ENCODE measurements at regions not wholly inside any gene's neighbourhood (a gene's known extent, or its start where the extent isn't known, plus 50 kb on each side); places are given as distances from the start of the nearest gene placed in this dataset.

DNA sequence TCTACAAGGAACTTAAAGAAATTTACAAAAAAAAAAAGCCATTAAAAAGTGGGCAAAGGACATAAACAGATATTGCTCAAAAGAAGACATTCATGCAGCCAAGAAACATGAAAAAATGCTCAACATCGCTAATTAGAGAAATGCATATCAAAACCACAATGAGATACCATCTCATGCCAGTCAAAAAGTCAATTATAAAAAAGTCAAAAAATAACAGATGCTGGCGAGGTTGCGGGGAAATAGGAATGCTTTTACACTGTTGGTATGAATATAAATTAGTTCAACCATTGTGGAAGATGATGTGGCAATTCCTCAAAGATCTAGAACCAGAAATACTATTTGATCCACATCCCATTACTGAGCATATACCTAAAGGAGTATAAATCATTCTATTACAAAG is 411.9 kb upstream of the MARCKS start:
- TF ChIP-seq, protein P1, sequence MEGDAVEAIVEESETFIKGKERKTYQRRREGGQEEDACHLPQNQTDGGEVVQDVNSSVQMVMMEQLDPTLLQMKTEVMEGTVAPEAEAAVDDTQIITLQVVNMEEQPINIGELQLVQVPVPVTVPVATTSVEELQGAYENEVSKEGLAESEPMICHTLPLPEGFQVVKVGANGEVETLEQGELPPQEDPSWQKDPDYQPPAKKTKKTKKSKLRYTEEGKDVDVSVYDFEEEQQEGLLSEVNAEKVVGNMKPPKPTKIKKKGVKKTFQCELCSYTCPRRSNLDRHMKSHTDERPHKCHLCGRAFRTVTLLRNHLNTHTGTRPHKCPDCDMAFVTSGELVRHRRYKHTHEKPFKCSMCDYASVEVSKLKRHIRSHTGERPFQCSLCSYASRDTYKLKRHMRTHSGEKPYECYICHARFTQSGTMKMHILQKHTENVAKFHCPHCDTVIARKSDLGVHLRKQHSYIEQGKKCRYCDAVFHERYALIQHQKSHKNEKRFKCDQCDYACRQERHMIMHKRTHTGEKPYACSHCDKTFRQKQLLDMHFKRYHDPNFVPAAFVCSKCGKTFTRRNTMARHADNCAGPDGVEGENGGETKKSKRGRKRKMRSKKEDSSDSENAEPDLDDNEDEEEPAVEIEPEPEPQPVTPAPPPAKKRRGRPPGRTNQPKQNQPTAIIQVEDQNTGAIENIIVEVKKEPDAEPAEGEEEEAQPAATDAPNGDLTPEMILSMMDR (IDR thresholded peaks at IDR 0.05), result no peak
- TF ChIP-seq POLR2A (IDR thresholded peaks at IDR 0.05; ENCODE audit: low read length) (no peak), CEBPB (IDR thresholded peaks at IDR 0.05) (no peak)
- TF ChIP-seq, protein P2, sequence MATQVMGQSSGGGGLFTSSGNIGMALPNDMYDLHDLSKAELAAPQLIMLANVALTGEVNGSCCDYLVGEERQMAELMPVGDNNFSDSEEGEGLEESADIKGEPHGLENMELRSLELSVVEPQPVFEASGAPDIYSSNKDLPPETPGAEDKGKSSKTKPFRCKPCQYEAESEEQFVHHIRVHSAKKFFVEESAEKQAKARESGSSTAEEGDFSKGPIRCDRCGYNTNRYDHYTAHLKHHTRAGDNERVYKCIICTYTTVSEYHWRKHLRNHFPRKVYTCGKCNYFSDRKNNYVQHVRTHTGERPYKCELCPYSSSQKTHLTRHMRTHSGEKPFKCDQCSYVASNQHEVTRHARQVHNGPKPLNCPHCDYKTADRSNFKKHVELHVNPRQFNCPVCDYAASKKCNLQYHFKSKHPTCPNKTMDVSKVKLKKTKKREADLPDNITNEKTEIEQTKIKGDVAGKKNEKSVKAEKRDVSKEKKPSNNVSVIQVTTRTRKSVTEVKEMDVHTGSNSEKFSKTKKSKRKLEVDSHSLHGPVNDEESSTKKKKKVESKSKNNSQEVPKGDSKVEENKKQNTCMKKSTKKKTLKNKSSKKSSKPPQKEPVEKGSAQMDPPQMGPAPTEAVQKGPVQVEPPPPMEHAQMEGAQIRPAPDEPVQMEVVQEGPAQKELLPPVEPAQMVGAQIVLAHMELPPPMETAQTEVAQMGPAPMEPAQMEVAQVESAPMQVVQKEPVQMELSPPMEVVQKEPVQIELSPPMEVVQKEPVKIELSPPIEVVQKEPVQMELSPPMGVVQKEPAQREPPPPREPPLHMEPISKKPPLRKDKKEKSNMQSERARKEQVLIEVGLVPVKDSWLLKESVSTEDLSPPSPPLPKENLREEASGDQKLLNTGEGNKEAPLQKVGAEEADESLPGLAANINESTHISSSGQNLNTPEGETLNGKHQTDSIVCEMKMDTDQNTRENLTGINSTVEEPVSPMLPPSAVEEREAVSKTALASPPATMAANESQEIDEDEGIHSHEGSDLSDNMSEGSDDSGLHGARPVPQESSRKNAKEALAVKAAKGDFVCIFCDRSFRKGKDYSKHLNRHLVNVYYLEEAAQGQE (IDR thresholded peaks at IDR 0.05), result no peak
- TF ChIP-seq, protein P3, sequence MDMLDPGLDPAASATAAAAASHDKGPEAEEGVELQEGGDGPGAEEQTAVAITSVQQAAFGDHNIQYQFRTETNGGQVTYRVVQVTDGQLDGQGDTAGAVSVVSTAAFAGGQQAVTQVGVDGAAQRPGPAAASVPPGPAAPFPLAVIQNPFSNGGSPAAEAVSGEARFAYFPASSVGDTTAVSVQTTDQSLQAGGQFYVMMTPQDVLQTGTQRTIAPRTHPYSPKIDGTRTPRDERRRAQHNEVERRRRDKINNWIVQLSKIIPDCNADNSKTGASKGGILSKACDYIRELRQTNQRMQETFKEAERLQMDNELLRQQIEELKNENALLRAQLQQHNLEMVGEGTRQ (IDR thresholded peaks at IDR 0.05), result no peak
- TF ChIP-seq, protein P4, sequence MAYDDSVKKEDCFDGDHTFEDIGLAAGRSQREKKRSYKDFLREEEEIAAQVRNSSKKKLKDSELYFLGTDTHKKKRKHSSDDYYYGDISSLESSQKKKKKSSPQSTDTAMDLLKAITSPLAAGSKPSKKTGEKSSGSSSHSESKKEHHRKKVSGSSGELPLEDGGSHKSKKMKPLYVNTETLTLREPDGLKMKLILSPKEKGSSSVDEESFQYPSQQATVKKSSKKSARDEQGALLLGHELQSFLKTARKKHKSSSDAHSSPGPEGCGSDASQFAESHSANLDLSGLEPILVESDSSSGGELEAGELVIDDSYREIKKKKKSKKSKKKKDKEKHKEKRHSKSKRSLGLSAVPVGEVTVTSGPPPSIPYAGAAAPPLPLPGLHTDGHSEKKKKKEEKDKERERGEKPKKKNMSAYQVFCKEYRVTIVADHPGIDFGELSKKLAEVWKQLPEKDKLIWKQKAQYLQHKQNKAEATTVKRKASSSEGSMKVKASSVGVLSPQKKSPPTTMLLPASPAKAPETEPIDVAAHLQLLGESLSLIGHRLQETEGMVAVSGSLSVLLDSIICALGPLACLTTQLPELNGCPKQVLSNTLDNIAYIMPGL (CRISPR knock-in tag; IDR thresholded peaks at IDR 0.05; ENCODE audit: borderline replicate concordance), result no peak

All from A549 (cell line).